Lower leg skin (tissue), 3 donors: ENCODE measurements at regions not wholly inside any gene's neighbourhood (a gene's known extent, or its start where the extent isn't known, plus 50 kb on each side); places are given as distances from the start of the nearest gene placed in this dataset.

ENCODE experiments used
- CTCF ChIP-seq, 3 donors: fragments of 450-650 bp; IDR thresholded peaks; one replicate each; pipeline ENCODE4 v1.5.1; 2016; ENCODE audit warnings: antibody characterized with exemption in 3 of 3, mild to moderate bottlenecking in 3 of 3, moderate library complexity in 2 of 3
- POLR2A ChIP-seq, 2 donors: fragments of 450-650 bp; IDR thresholded peaks; one replicate each; pipeline ENCODE4 v1.6.1; 2016 to 2017; ENCODE audit warnings: antibody characterized with exemption in 2 of 2, mild to moderate bottlenecking in 1 of 2, moderate library complexity in 1 of 2

GRCh38 chr10:7030134-7030855, 380.5 kb downstream of the SFMBT2 start:
- no peak for TF ChIP-seq CTCF (IDR thresholded peaks at IDR 0.05)
- TF ChIP-seq POLR2A (IDR thresholded peaks at IDR 0.05): no peak
